ENCODE measurements at regions not wholly inside any gene's neighbourhood (a gene's known extent, or its start where the extent isn't known, plus 50 kb on each side); places are given as distances from the start of the nearest gene placed in this dataset.

DNA sequence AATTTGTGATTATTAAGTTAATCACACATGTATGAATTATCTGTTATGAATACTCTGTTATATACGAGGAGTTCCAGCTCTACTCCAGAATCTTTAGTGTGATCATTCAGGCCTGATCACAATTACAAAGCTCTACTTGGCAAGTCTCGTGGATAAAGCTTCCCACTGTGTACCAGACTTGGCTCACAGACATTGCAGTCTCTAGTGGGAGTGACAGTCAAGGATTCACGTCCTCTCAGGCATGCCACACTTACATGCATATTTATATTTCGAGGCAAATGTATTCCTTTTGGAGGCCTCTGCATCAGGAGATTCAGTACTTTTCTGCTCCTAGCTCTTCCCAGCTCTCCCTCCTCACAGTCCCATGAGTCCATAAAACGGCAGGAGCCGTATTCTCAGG, 403.4 kb upstream of the CDH7 start:
- TF ChIP-seq CHD4 (IDR thresholded peaks at IDR 0.05; ENCODE audit: borderline replicate concordance) (no peak), NFE2L2 (conservative IDR thresholded peaks at IDR 0.05; ENCODE audit: low read length) (no peak), RAD21 (conservative IDR thresholded peaks at IDR 0.05 in 1 of 2, IDR thresholded peaks at IDR 0.05 in 1 of 2) (no peak), GATA3 (IDR thresholded peaks at IDR 0.05; ENCODE audit: borderline replicate concordance) (no peak), NR3C1 (IDR thresholded peaks at IDR 0.05) (no peak), ESRRA (IDR thresholded peaks at IDR 0.05; ENCODE audit: borderline replicate concordance, low read length) (no peak), MAZ (IDR thresholded peaks at IDR 0.05; ENCODE audit: borderline replicate concordance, low read depth, low read length) (no peak), JUN (IDR thresholded peaks at IDR 0.05) (no peak), CBX8 (IDR thresholded peaks at IDR 0.05) (no peak)
- TF ChIP-seq, protein P1, sequence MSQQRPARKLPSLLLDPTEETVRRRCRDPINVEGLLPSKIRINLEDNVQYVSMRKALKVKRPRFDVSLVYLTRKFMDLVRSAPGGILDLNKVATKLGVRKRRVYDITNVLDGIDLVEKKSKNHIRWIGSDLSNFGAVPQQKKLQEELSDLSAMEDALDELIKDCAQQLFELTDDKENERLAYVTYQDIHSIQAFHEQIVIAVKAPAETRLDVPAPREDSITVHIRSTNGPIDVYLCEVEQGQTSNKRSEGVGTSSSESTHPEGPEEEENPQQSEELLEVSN (IDR thresholded peaks at IDR 0.05; ENCODE audit: borderline replicate concordance, low read depth) = no peak
- TF ChIP-seq, protein P2, sequence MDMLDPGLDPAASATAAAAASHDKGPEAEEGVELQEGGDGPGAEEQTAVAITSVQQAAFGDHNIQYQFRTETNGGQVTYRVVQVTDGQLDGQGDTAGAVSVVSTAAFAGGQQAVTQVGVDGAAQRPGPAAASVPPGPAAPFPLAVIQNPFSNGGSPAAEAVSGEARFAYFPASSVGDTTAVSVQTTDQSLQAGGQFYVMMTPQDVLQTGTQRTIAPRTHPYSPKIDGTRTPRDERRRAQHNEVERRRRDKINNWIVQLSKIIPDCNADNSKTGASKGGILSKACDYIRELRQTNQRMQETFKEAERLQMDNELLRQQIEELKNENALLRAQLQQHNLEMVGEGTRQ (IDR thresholded peaks at IDR 0.05) = no peak
- TF ChIP-seq, protein P3, sequence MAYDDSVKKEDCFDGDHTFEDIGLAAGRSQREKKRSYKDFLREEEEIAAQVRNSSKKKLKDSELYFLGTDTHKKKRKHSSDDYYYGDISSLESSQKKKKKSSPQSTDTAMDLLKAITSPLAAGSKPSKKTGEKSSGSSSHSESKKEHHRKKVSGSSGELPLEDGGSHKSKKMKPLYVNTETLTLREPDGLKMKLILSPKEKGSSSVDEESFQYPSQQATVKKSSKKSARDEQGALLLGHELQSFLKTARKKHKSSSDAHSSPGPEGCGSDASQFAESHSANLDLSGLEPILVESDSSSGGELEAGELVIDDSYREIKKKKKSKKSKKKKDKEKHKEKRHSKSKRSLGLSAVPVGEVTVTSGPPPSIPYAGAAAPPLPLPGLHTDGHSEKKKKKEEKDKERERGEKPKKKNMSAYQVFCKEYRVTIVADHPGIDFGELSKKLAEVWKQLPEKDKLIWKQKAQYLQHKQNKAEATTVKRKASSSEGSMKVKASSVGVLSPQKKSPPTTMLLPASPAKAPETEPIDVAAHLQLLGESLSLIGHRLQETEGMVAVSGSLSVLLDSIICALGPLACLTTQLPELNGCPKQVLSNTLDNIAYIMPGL (CRISPR knock-in tag; IDR thresholded peaks at IDR 0.05; ENCODE audit: borderline replicate concordance) = no peak
- no peak overlapping the region for H3K27ac ChIP-seq
- DNase-seq (ENCODE audit: low read depth in 1 of 2, low spot score in 1 of 2) = no peak
- no peak overlapping the region for H3K4me3 ChIP-seq
- no peaks in the 10 kb centered on the region for H3K9me3 ChIP-seq
- ChIA-PET POLR2A (no interaction called here), CTCF (no interaction called here)
- no peak for FAIRE-seq
- no peak for ATAC-seq
- H3K4me1 ChIP-seq = no peaks in the 10 kb centered on the region
- WGBS (ENCODE audit: missing lambda C conversion rate) = 5% methylated on average over 6 of the region's 6 CpGs
- H3K4me2 ChIP-seq = no peak overlapping the region

DNA sequence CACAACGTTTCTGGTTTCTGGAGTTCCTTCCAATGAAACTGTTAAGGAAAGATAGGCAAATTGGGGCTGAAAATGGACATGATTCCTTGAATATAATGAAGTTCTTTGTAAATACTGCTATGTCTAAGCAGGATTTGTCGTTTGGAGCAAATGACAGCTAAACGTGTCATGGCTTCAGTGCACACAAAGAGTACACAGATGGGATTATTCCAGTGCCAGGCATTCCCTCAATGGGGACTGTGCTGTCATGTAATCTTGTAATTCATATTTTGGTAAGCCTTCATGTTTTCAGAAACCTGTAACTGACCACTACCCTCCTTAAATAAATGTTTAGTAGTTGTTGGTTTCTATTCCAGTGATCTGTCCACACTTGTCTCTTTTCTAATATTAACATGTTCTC, 404.7 kb upstream of the CDH7 start:
- no peaks in the 10 kb centered on the region for H3K4me1 ChIP-seq
- ATAC-seq = no peak
- no peak for FAIRE-seq
- no peak overlapping the region for H3K4me3 ChIP-seq
- TF ChIP-seq, protein P4, sequence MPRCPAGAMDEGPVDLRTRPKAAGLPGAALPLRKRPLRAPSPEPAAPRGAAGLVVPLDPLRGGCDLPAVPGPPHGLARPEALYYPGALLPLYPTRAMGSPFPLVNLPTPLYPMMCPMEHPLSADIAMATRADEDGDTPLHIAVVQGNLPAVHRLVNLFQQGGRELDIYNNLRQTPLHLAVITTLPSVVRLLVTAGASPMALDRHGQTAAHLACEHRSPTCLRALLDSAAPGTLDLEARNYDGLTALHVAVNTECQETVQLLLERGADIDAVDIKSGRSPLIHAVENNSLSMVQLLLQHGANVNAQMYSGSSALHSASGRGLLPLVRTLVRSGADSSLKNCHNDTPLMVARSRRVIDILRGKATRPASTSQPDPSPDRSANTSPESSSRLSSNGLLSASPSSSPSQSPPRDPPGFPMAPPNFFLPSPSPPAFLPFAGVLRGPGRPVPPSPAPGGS (IDR thresholded peaks at IDR 0.05) = no peak
- TF ChIP-seq FOXS1 (CRISPR knock-in tag; IDR thresholded peaks at IDR 0.05) (no peak), RARB (CRISPR knock-in tag; IDR thresholded peaks at IDR 0.05) (no peak), RFX5 (IDR thresholded peaks at IDR 0.05) (no peak), KDM1A (IDR thresholded peaks at IDR 0.05; ENCODE audit: low read depth) (no peak)
- no peak overlapping the region for H3K4me2 ChIP-seq
- DNase-seq (ENCODE audit: low read depth in 1 of 2, low spot score in 1 of 2) = no peak
- no peak overlapping the region for H3K27ac ChIP-seq
- H3K9me3 ChIP-seq = no peaks in the 10 kb centered on the region
- WGBS (ENCODE audit: missing lambda C conversion rate) = 5% methylated on average over 3 of the region's 3 CpGs
- ChIA-PET CTCF (no interaction called here), POLR2A (no interaction called here)

DNA sequence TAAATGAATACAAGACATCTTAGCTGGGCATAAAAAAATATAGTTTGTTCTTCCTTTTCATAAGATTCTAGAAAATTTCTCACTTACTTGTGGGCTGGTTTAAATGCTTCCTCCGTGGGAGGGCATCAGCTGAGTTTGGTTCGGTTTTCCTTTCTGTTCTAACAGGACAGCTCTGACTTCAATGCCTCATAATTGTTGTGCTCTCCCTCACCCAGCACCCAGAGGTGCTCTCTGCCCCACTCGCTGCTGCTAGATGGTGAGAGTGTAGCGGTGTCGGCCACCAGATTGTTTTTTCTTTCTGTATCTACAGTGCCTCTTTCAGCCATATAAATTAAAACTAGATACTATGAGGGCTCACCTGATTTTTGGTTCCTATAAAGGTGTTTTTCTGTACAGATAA, 407.2 kb upstream of the CDH7 start:
- TF ChIP-seq, protein P5, sequence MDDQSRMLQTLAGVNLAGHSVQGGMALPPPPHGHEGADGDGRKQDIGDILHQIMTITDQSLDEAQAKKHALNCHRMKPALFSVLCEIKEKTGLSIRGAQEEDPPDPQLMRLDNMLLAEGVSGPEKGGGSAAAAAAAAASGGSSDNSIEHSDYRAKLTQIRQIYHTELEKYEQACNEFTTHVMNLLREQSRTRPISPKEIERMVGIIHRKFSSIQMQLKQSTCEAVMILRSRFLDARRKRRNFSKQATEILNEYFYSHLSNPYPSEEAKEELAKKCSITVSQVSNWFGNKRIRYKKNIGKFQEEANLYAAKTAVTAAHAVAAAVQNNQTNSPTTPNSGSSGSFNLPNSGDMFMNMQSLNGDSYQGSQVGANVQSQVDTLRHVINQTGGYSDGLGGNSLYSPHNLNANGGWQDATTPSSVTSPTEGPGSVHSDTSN (IDR thresholded peaks at IDR 0.05) = no peak
- TF ChIP-seq POLR2AphosphoS2 (conservative IDR thresholded peaks at IDR 0.05; ENCODE audit: low read length) = no peak
- TF ChIP-seq, protein P6, sequence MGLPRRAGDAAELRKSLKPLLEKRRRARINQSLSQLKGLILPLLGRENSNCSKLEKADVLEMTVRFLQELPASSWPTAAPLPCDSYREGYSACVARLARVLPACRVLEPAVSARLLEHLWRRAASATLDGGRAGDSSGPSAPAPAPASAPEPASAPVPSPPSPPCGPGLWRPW (IDR thresholded peaks at IDR 0.05) = no peak
- TF ChIP-seq CHD4 (IDR thresholded peaks at IDR 0.05; ENCODE audit: borderline replicate concordance) = no peak
- no peak for TF ChIP-seq NPAS2 (CRISPR knock-in tag; IDR thresholded peaks at IDR 0.05; ENCODE audit: borderline replicate concordance)
- TF ChIP-seq, protein P2 (IDR thresholded peaks at IDR 0.05) = no peak
- TF ChIP-seq NFE2L2 (conservative IDR thresholded peaks at IDR 0.05; ENCODE audit: low read length) = no peak
- TF ChIP-seq, protein P1 (IDR thresholded peaks at IDR 0.05; ENCODE audit: borderline replicate concordance, low read depth) = no peak
- DNase-seq (ENCODE audit: low read depth in 1 of 2, low spot score in 1 of 2) = no peak
- H3K9me3 ChIP-seq = no peaks in the 10 kb centered on the region
- no peak overlapping the region for H3K4me3 ChIP-seq
- POLR2A ChIA-PET = no interaction called here
- no peak overlapping the region for H3K4me2 ChIP-seq
- no peak for ATAC-seq
- no peak overlapping the region for H3K27ac ChIP-seq
- no peak for FAIRE-seq
- H3K4me1 ChIP-seq = no peaks in the 10 kb centered on the region
- WGBS (ENCODE audit: missing lambda C conversion rate) = 15% methylated on average over 5 of the region's 5 CpGs
- CTCF ChIA-PET = no interaction called here
